ENCODE measurements at regions not wholly inside any gene's neighbourhood (a gene's known extent, or its start where the extent isn't known, plus 50 kb on each side); places are given as distances from the start of the nearest gene placed in this dataset.

DNA sequence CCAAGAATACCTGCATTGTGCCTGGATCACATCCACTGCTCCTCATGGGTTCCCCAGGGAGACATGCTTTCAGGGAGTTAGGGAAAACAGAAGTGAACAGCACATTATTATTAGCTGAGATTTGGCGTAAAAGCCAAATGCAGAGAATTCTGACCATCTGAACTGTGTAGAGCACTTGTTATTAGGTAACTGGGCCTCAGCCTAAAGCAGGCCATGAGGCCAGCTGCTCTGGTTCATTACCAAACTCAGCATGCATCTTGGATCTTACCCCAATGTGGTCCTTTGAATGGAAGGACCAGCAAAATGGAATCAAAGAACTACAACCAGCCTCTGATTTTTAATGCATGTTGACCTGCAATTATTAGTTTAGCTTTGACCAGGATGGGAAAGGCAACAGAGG lies 322.3 kb downstream of the KCNS3 start:
- Mint-ChIP-seq H3K4me1 (ENCODE audit: low read depth) (no peaks in the 10 kb centered on the region), H3K36me3 (ENCODE audit: low read depth) (no peaks in the 10 kb centered on the region), H3K27ac (no peak overlapping the region), H3K9me3 (no peaks in the 10 kb centered on the region), H3K27me3 (ENCODE audit: low read depth) (peaks cover 2% of the 10 kb centered on the region), H3K4me3 (no peak overlapping the region)
- no peak for DNase-seq (ENCODE audit: low spot score)

DNA sequence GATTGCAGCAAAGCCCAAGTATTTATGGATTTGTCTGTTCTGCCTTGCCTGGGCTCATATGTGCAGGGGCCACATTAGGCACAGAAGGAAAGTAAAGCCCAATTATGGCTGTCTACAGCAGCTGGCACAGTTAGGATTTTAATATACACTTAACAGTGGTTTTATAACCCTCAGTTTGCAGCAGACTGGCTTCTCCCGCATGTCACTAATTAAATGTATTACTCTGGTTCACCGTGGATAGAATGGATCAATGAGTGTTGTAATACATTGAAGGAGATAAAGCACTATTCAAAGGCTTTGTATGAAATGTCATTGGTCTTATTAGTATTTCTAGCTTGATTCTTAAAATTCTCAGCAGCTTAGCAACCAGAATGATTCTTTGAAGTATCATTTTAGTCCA lies 320.2 kb downstream of the KCNS3 start:
- H3K36me3 Mint-ChIP-seq (ENCODE audit: low read depth) = no peaks in the 10 kb centered on the region
- H3K4me1 Mint-ChIP-seq (ENCODE audit: low read depth) = no peaks in the 10 kb centered on the region
- DNase-seq (ENCODE audit: low spot score) = no peak
- no peak overlapping the region for H3K27ac Mint-ChIP-seq
- H3K4me3 Mint-ChIP-seq = no peak overlapping the region
- no peaks in the 10 kb centered on the region for H3K9me3 Mint-ChIP-seq
- H3K27me3 Mint-ChIP-seq (ENCODE audit: low read depth) = no peaks in the 10 kb centered on the region

DNA sequence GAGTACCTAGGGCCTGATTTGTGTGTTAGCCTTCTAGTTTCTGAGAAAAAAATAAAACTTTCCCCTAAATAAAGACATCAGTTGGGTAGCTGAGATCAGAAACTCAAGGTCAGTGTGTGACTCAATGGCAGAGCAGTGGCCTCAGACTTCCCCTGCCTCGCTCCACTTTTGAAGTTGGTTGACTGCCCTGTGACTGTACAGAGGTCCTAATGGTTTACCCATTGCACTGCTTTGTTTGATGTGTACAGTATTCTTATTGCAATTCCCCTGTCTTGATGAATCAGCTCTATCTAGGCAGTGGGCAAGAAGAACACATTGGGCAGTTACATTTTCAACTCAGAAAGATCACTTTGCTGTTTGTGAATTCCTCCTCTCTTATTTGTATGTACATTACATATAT lies 315.7 kb downstream of the KCNS3 start:
- Mint-ChIP-seq H3K27ac (no peak overlapping the region), H3K4me3 (no peak overlapping the region), H3K27me3 (ENCODE audit: low read depth) (no peaks in the 10 kb centered on the region), H3K36me3 (ENCODE audit: low read depth) (no peaks in the 10 kb centered on the region), H3K4me1 (ENCODE audit: low read depth) (no peaks in the 10 kb centered on the region), H3K9me3 (no peaks in the 10 kb centered on the region)
- DNase-seq (ENCODE audit: low spot score) = no peak

- Mint-ChIP-seq H3K9me3 (no peaks in the 10 kb centered on the region), H3K4me3 (no peak overlapping the region), H3K36me3 (ENCODE audit: low read depth) (no peaks in the 10 kb centered on the region), H3K27ac (no peak overlapping the region), H3K4me1 (ENCODE audit: low read depth) (no peaks in the 10 kb centered on the region), H3K27me3 (ENCODE audit: low read depth) (no peaks in the 10 kb centered on the region)
- no peak for DNase-seq (ENCODE audit: low spot score)
Measured at GRCh38 chr2:18186816-18187613, 308.5 kb downstream of the KCNS3 start.

GRCh38 chr2:18182861-18183260 lies 304.4 kb downstream of the KCNS3 start:
- H3K4me3 Mint-ChIP-seq = no peak overlapping the region
- no peaks in the 10 kb centered on the region for H3K36me3 Mint-ChIP-seq (ENCODE audit: low read depth)
- H3K27ac Mint-ChIP-seq = no peak overlapping the region
- H3K27me3 Mint-ChIP-seq (ENCODE audit: low read depth) = no peaks in the 10 kb centered on the region
- H3K9me3 Mint-ChIP-seq = no peaks in the 10 kb centered on the region
- no peaks in the 10 kb centered on the region for H3K4me1 Mint-ChIP-seq (ENCODE audit: low read depth)
- no peak for DNase-seq (ENCODE audit: low spot score)

- H3K27ac Mint-ChIP-seq = no peak overlapping the region
- no peak for DNase-seq (ENCODE audit: low spot score)
- H3K4me1 Mint-ChIP-seq (ENCODE audit: low read depth) = no peaks in the 10 kb centered on the region
- H3K4me3 Mint-ChIP-seq = no peak overlapping the region
- no peaks in the 10 kb centered on the region for H3K36me3 Mint-ChIP-seq (ENCODE audit: low read depth)
- no peaks in the 10 kb centered on the region for H3K9me3 Mint-ChIP-seq
- no peaks in the 10 kb centered on the region for H3K27me3 Mint-ChIP-seq (ENCODE audit: low read depth)
Measured at GRCh38 chr2:18180912-18181311, 302.4 kb downstream of the KCNS3 start.

DNA sequence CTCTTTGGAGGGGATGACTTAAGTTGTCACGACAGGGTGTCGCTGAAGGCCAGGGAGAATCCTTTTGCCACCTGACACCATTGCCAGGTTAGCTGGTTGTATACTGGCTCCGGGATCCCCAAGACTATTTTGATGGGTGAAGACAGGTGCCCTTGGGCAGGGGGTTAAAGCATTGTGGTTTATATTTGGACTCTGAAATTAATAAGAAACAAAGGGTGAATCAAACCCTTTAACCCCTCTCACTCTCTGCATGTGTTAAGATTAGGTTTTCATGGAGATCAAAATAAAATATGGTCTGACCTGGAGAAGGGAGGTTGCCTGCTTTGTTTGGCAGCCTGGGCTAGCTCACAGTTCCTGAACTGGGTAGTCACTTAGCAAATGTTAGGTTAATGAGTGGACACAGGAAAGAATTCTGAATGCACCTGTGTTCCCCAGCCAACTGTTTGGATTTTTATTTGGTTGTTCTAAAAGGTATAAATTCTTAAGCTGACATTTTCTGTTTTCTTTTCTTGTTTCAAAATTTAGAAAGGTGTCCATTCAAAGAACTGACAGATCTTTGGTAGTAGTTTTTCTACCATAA lies 301.7 kb downstream of the KCNS3 start:
- no peaks in the 10 kb centered on the region for H3K27me3 Mint-ChIP-seq (ENCODE audit: low read depth)
- H3K4me1 Mint-ChIP-seq (ENCODE audit: low read depth) = no peaks in the 10 kb centered on the region
- no peak overlapping the region for H3K4me3 Mint-ChIP-seq
- DNase-seq (ENCODE audit: low spot score) = no peak
- no peak overlapping the region for H3K27ac Mint-ChIP-seq
- no peaks in the 10 kb centered on the region for H3K9me3 Mint-ChIP-seq
- H3K36me3 Mint-ChIP-seq (ENCODE audit: low read depth) = no peaks in the 10 kb centered on the region

GRCh38 chr2:18178736-18179349 lies 300.4 kb downstream of the KCNS3 start:
- Mint-ChIP-seq H3K36me3 (ENCODE audit: low read depth) (no peaks in the 10 kb centered on the region), H3K27ac (no peak overlapping the region), H3K9me3 (no peaks in the 10 kb centered on the region), H3K27me3 (ENCODE audit: low read depth) (no peaks in the 10 kb centered on the region), H3K4me3 (no peak overlapping the region), H3K4me1 (ENCODE audit: low read depth) (no peaks in the 10 kb centered on the region)
- DNase-seq (ENCODE audit: low spot score) = peak; percentile 7

DNA sequence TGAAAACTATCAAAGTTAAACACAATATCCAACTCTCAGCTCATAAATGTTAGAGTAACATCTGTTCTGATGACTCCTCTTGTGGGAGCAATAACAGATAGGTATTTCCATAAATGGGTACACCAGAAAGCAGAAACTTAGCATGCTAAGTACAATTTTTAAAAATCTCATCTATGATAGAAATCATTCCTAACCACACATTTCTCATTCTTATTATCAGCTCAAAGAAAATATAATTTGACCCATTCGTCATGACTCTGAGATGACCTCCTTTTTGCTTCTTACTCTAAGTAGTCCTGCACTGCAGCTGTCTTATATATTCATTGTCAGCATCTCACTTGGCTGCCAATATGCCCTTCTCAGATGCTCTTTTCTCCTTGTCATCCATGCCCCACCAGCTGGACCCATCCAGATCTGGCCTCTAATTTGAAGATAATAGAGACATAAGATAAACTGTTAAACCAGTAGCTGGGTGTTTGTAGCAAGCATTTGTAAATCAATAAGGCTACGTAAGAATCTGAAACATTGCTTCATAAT lies 298.3 kb downstream of the KCNS3 start:
- H3K27ac Mint-ChIP-seq = no peak overlapping the region
- no peak for DNase-seq (ENCODE audit: low spot score)
- H3K4me3 Mint-ChIP-seq = no peak overlapping the region
- H3K36me3 Mint-ChIP-seq (ENCODE audit: low read depth) = no peaks in the 10 kb centered on the region
- H3K27me3 Mint-ChIP-seq (ENCODE audit: low read depth) = no peaks in the 10 kb centered on the region
- no peaks in the 10 kb centered on the region for H3K4me1 Mint-ChIP-seq (ENCODE audit: low read depth)
- no peaks in the 10 kb centered on the region for H3K9me3 Mint-ChIP-seq

GRCh38 chr2:18172607-18173006 lies 294.1 kb downstream of the KCNS3 start:
- H3K36me3 Mint-ChIP-seq (ENCODE audit: low read depth) = no peaks in the 10 kb centered on the region
- no peaks in the 10 kb centered on the region for H3K9me3 Mint-ChIP-seq
- no peak overlapping the region for H3K4me3 Mint-ChIP-seq
- no peak for DNase-seq (ENCODE audit: low spot score)
- H3K27ac Mint-ChIP-seq = no peak overlapping the region
- no peaks in the 10 kb centered on the region for H3K4me1 Mint-ChIP-seq (ENCODE audit: low read depth)
- no peaks in the 10 kb centered on the region for H3K27me3 Mint-ChIP-seq (ENCODE audit: low read depth)

DNA sequence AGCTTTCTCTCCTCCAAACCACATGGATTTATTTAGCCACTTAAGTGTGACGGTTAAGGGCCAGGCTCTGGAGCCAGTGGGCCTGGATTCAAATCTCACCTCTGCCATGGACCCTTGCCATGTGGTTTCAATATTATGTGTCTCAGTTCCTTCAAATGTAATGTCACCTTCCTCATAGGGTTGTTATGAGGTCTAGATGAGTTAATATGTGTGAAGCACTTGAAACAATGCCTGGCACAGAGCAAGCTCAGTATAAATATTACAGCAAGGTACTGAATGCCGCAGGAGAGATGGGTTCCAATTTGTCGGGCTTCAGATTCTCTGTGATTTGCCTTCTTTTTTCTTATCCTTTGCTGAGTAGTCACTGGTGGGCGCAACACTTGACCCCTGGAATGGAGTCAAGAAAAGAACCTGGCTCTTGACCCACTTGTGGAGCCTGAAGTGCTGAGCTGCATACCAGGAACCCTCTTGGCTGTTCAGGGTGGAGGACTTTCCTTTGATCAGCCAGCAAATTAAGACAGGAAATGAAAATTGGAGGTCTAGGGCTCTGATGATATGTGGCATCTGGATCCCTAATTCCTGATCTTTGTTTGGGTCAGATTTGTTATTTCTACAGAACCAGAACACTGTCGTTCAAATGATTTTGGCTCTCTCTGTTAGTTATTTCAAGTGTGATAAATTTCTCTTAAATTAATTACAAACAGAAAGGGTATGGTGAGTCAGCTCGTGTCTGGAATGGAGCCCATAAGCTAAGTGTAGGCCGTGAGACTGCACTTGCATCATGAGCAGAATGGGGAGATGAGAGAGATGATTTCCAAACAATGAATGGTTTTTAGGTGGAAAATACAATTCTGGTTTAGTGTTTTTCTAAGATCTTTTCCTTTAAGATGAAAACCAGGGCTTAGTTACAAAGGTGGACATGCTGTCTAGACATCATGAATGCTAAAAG lies 293.0 kb downstream of the KCNS3 start:
- no peak overlapping the region for H3K27ac Mint-ChIP-seq

DNA sequence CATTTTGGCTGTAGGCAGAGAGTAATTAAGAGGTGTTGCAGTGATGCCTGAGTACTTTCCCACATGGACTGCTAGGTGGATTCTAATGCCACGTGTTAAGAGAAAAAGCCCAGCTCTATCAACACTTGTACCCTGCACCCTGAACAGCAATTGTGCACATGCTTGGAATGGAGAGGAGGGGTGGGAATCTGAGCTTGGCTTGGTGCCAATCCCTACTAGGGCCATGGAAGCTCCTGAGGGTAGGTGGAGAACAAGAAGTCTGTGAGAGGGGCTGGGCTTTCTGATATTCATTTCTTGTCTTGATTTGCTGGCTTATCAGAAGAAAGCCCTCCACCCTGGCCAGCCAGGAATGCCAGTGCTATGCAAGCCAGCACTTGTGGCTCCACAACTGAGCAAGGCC lies 292.2 kb downstream of the KCNS3 start:
- no peaks in the 10 kb centered on the region for H3K4me1 Mint-ChIP-seq (ENCODE audit: low read depth)
- no peaks in the 10 kb centered on the region for H3K36me3 Mint-ChIP-seq (ENCODE audit: low read depth)

More for the DNA sequence above, 293.0 kb downstream of the KCNS3 start:
- Mint-ChIP-seq H3K9me3 (no peaks in the 10 kb centered on the region), H3K4me1 (ENCODE audit: low read depth) (no peaks in the 10 kb centered on the region), H3K4me3 (no peak overlapping the region), H3K36me3 (ENCODE audit: low read depth) (no peaks in the 10 kb centered on the region), H3K27me3 (ENCODE audit: low read depth) (no peaks in the 10 kb centered on the region)
- DNase-seq (ENCODE audit: low spot score) = no peak

DNA sequence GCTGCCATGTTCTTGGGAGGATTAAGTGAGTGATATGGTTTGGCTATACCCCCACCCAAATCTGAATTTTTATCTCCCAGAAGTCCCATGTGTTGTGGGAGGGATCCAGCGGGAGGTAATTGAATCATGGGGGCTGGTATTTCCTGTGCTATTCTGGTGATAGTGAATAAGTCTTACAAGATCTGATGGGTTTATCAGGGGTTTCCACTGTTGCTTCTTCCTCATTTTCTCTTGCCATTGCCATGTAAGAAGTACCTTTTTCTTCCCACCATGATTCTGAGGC lies 291.4 kb downstream of the KCNS3 start:
- no peak overlapping the region for H3K4me3 Mint-ChIP-seq
- no peaks in the 10 kb centered on the region for H3K27me3 Mint-ChIP-seq (ENCODE audit: low read depth)
- H3K9me3 Mint-ChIP-seq = no peaks in the 10 kb centered on the region
- no peak for DNase-seq (ENCODE audit: low spot score)
- H3K36me3 Mint-ChIP-seq (ENCODE audit: low read depth) = no peaks in the 10 kb centered on the region
- no peak overlapping the region for H3K27ac Mint-ChIP-seq
- no peaks in the 10 kb centered on the region for H3K4me1 Mint-ChIP-seq (ENCODE audit: low read depth)

More for the DNA sequence above, 292.2 kb downstream of the KCNS3 start:
- H3K27ac Mint-ChIP-seq = no peak overlapping the region
- no peaks in the 10 kb centered on the region for H3K9me3 Mint-ChIP-seq
- H3K4me3 Mint-ChIP-seq = no peak overlapping the region
- no peaks in the 10 kb centered on the region for H3K27me3 Mint-ChIP-seq (ENCODE audit: low read depth)
- no peak for DNase-seq (ENCODE audit: low spot score)

Data from T-helper 2 cell treated with Interferon-gamma antibody and Interleukin-4, amounts not matched to agents 5 μg/mL and 100 μg/mL, for 36 hours (primary cell).